Cerebellar cortex (tissue), 1 donor: ENCODE measurements at regions not wholly inside any gene's neighbourhood (a gene's known extent, or its start where the extent isn't known, plus 50 kb on each side); places are given as distances from the start of the nearest gene placed in this dataset.

Experiments used
- DNase-seq: peaks from one replicate; pipeline ENCODE4 v3.0.0-alpha.2; 2015; ENCODE audit warnings: low spot score

DNA sequence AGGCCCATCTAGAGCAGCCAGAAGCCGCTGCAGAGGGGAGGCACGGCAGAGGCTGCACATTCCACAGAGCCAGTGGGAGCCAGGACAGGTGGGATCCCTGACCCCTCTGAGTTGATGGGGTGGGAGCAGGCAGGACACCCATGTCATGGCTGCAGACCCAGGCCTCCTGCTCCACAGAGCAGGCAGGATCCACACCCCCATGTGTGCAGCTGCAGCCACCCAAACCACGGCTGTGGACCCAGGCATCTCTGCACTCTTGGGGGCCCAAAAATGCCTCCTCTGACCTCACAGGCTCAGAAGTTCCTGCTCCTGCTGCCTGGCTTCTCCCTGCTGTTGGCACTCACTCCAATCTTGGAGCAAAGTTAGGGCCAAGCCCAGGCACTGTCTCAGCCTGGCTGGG is 112.3 kb upstream of the TMEM18 start:
- no peak for DNase-seq

DNA sequence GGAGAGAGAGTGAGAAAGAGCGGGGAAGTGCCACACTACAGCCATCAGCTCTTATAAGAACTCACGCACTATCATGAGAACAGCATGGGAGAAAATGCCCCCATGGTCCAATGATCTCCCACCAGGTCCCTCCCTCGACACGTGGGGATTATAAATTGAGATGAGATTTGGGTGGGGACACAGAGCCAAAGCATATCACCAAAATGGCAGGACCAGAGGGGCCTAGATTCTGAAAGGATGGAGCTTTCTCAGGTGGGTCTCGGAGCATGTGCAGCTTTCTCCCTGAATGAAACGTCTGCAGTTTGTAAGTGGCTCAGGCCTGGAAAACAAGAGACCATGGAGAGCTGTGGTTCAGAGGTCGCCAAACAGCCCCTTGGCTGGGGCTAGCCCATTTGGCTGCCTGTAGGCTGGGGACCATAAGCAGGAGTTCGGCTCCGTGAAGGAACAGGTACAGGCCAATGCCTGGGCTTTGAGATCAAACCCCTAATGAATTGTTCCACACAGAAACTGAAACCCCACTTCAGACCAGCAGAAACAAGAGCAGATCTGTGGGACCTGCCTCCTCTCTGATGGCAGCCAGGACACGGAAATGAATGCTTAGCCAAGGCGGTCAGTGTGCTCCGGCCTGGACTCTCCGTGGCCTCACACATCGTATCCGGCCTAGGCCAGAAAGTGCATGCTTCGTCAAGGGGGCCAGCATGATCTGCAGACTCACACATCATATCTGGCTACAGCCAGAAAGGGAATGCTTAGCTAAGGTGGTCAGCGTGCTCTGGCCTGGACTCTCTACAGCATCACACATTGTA is 111.2 kb upstream of the TMEM18 start:
- no peak for DNase-seq

DNA sequence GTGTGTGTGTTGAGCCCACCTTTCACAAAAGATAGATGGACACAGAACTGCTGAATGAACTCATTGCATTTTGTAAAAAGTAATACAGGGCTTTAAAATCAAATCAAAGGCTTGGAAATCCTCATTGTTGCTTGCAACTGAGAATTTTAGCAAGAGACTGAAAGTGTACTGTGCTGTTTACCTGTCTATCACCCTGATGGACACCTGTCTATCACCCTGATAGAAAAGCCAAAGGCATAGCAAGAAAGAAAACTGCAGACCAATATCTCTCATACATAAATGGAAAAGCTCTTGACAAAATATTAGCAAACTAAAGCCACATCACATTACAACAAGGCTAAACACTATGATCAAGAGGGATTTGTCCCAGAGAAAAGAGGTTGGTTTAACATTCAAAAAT is 107.5 kb upstream of the TMEM18 start:
- no peak for DNase-seq

DNA sequence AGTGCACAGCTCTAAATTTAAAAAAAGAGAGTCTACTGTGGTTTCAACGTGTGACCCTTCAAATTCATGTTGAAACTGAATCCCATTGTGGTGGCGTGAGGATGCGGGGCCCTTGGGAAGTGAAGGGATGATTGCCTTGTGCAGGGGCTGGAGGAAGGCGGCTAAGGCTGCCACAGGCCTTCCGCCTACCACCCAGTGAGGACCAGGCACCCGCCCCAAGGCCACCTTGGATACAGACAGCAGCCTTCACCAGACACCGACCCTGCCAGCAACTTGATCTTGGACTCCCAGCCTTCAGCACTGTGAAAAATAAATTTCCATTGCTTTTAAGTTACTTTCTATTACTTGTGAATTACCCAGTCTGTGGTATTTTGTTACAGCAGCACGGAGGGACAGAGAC is 103.4 kb upstream of the TMEM18 start:
- no peak for DNase-seq

DNA sequence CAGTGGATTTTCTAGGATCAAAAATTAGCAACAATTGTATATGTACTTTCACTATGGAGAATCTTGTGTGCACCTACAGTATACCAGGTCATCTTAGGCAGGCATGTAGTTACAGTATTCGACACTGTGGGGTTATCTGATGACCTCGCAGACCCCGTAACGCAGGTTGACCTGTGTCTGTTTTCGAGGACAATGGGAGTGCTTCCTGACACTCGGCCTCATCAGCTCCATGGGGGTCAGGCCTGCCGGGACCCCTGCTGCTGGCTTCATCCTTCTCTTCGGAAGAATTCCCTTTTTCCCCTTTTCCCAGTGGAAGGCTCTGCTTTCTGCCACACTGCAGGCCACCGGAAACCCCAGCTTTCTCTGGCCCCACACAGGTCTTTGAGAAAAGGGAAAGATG is 102.8 kb upstream of the TMEM18 start:
- DNase-seq: no peak

DNA sequence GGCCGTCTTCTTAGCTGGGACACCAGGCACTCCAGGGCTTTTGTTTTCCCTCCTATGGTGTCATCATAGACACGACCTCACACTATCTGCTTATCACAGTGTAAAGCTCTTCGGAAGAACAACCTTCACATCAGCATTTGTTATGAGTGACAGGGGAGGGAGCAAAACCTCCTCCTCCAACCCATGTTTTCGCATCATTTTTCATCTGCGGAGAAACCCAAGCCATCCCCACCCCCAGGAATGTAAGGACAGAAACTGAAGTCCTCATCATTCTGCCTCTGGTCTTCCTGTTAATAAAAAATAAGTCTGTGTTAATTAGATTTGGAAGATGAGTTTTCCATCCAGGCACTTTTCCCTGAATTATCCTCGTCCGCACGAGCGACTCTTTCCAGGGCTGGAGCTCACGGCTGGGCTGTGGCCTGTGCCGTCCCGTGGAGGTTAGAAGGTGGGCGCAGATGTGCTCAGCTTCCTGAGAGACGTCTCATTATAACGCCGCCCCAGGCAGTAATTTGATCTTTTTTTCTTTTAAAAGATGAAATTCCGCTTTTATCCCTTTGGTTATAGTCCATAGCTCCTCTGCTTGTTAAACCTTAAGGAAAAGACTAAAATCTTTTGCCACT is 101.6 kb upstream of the TMEM18 start:
- no peak for DNase-seq

DNA sequence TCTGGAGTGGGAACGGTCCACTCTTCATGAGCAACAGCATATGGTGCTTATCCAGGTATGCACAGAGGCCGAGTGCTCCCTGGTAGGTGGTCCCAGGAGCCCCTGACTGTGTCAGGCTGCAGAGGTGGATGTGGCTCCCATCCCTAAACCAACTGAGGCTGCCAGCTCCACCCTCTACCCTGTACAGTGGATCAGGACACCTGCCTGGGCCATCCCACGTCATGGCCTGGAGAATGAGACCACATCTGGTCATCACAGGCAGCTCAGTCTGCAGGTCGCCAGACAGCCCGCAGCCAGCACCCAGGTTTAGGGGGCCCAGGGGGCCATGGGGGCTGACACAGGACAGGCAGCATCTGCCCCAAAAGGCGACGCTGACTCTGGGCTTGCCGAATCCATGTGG is 100.3 kb upstream of the TMEM18 start:
- DNase-seq: no peak

DNA sequence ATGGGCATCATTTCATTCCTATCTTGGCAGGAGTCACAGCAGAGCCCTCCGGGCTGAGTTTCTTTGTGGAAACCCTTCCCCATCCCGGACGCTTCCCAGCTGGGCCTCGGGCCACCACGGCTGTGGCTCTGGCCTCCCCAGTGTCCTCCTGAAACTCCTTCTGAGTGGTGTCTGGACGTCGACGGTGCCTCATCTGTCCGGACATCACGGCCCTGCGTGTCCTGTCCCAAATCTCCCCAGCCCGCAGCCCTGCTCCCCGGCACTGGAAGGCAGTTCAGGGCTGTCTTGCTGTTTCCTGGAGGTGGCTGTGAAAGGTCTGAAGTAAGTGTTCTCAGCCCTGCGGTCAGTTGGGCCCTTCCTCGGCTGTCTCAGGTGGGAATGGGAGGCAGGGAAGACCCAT is 99.8 kb upstream of the TMEM18 start:
- DNase-seq: no peak

DNA sequence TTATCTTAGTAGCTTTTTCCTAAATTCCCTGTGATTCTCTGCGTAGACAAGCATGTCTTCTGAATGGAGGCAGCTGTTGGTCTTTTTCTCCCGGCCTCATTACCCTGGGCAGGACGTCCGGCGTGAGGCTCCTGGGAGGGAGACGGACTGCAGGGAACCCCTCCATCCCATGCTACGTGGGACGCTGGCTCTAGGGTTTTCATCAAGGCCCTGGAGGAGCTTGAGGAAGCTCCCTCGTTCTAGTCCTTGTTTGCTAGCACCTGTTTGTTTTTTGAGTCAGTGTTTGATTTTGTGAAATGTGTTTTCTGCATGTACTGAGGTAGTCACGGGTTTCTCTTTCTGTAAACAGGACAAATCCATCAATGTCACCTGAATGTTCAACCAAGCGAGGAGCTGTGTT is 99.3 kb upstream of the TMEM18 start:
- no peak for DNase-seq

DNA sequence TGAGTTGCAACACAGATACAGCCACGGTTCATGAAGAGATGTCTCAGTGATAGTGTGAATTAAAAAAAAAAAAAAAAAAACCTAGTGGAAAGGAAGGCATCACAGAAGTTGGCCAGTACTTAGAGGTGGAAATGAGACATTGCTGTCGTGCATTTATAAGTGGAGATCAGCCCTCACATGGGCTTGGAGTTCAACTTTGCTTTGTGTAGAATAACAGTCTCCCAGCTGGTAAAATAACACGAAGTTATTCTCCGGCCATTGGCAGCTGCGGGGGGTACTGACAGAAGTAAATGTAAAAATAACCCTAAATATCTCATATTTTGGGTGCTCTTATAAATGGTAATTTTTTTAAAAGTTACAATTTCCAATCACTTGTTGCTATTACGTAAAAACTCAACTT is 98.8 kb upstream of the TMEM18 start:
- DNase-seq: no peak

DNA sequence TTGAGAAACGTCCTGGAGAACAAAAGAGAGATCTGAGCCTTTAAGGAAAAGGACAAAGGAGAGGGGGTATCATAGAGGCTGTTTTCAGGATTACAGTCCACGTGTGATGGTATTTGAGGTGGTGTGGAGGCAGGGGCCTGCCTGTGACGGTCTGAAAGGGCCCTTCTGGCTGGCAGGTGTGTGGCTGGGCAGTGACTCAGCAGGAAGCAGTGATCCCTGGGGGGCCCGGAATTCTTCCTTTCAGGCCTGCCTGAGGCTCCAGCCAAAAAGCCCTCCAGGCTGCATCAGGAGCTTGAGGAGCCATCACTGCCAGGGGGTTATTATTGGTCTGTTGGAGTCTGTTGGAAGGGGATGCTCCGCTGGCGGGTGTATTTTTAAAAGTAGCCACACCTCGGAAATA is 97.2 kb upstream of the TMEM18 start:
- DNase-seq: no peak

DNA sequence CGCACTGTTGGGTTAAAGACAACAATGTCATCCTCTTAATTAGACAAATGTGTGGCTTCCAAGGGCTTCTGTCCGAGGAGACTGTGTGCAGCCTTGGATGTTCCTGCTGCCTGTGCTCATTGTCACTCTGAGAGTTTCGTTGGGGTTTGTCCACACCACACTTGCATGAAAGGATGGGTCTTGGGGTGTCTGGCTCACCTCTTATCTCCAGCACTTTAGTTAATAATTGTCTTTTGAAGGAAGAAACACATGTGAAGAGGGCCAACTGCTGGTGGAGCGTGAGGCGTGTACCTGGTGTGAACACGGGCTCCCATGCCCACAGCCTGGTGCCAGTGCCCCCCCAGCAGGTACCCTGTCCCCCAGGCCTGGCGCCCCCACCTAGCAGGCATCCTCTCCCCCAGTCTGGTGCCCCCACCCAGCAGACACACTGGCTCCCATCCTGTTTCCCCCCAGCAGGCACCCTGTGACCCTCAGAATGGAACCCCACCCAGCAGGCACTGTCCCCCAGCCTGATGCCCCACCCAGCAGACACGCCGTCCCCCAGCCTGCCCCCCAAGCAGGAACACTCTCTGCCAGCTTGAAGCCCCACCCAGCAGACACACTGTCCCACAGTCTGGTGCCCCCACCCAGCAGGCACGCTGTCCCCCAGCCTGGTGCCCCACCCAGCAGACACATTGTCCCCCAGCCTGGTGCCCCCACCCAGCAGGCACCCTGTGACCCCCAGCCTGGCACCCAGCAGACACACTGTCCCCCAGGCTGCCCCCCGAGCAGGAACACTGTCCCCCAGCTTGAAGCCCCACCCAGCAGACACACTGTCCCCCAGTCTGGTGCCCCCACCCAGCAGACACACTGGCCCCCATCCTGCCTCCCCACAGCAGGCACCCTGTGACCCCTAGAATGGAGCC is 96.3 kb upstream of the TMEM18 start:
- no peak for DNase-seq

DNA sequence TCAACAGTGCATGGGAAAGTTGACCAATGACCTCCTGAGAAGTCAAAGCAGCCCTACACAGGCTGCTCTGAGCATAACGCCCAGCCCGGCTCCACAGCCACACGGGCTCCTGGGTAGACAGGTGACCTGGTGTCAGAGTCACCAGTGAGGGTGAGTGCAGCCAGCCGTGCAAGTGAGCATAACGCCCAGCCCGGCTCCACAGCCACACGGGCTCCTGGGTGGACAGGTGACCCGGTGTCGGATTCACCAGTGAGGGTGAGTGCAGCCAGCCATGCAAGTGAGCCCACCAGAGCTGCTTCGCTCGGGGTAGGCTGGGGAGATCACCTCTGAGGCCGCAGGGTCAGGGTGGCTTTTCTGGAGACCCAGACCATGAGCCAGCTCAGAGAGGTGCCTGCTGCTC is 94.3 kb upstream of the TMEM18 start:
- no peak for DNase-seq

DNA sequence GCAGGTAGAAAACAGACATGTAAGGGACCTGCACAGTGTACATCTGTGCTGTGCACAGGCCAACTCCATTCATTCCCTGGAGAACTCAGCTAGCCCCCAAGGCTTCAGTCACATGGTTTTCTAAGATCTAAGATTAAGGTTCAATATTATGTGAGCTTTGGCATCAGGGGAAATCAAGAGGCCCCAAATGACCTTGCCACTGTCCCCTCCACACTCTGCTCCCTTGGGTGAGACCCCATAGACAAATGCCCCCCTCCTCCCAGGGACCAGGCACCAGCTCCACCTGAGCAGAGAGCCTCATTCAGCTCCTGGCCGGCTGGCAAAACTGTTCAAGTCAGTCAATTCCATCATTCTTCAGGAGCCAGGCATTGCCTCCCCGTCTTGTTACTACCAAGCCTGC is 93.6 kb upstream of the TMEM18 start:
- DNase-seq: no peak

DNA sequence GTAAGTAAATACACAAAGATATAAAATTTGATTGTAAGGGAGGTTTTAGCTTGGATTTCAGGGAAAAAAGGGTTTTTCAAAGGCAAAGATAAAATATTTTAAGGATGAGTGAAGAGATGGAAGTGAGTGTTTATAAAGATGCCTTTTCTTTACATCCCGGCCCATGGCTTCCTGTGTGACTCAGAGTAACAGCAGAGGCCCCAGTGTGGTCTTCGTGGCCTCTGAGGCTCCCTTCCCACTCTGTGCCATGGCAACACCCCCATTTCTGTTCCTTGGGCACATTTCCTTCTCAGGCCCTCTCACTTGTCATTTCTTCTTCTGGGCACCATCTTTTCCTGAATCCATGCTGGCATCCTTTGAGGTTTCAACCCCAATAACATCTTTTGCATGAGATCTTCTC is 92.6 kb upstream of the TMEM18 start:
- DNase-seq: no peak

DNA sequence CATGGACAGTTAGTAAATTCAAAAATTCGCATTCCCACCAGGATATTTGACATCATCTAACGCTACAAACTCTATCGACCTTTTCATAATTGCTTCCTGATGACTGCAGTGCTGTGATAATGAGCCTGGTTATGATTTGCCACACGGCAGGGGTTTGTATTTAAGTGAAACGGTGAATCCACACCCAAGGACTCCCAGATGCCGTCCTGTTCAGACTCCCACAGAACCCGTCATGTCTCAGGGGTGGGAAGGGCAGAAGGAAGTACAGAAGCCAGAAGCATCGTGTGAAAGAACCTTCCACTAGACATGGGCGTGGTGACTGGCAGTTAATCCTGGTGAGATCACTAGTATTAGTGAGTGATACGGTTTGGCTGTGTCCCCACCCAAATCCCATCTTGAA is 91.2 kb upstream of the TMEM18 start:
- DNase-seq: no peak

DNA sequence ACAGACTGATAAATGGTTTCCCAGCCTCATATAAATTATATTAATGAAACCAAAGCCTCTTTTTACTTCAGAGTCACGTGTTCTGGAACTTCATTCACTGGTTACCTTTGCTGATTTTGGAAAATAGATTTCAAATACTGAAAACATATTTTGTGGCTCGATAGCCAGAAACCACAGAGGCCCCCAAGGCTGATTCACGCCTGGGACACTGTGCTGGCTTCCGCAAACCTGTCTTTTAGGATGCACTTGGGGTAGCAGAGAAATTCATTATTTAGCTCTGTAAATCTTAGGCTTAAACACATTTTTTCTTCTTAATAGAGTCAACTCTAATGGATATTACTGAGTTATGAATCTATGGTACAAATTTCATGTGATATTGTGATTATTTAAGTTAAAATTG is 90.7 kb upstream of the TMEM18 start:
- DNase-seq: no peak

DNA sequence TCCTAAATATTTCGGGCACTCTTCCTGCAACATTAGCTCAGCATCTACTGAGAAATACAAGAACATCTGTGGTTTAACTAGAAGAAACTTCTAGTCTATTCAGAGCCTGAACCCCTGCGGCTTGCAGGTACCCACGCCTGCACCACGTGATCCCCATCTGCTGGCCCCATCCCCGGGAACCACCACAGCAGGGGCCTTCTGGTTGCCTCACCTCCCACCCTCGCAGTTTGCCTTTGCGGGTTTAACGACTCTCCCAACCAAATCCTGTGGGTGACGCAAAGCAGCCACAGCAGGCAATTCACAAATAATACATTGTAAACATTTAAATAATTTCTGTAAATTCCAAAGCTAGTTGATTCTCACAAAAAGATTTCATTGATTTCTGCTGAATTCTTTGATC is 90.2 kb upstream of the TMEM18 start:
- no peak for DNase-seq

DNA sequence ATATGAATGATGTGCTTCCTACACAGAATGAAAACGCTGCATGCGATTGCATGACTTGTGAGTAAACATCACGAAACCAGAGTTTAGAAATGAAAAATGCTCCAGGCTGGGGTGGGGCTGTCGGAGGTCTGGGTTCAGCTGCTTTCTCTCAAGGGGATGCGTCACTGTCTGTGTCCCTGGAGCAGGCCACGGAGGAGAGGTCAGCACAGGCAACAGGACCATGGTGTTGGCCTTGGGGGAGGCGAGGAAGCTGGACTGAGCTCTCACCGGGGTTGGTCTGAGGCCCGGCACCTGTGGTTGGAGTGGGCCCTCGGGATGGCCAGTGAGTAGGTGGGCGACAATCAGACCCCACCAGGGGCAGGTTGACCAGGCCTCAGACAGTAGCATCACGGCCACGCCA is 89.0 kb upstream of the TMEM18 start:
- DNase-seq: no peak

DNA sequence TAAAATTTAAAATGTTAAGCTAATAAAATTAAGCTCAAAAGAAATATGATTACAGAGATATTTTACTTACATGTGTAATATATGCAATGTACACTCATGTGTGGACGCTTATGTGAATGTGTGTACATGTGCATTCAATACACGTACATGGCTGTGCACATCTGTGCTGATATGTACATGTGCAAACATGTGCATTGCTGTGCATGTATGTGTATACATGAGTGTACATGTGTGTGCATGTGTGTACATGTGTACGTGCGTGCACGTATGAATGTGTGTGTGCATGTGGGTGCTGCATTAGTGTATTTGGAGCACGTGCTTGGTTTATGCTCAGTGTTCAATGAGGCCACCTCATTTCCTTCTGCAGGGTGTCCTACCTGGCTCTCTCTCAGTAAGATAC is 88.2 kb upstream of the TMEM18 start:
- no peak for DNase-seq

DNA sequence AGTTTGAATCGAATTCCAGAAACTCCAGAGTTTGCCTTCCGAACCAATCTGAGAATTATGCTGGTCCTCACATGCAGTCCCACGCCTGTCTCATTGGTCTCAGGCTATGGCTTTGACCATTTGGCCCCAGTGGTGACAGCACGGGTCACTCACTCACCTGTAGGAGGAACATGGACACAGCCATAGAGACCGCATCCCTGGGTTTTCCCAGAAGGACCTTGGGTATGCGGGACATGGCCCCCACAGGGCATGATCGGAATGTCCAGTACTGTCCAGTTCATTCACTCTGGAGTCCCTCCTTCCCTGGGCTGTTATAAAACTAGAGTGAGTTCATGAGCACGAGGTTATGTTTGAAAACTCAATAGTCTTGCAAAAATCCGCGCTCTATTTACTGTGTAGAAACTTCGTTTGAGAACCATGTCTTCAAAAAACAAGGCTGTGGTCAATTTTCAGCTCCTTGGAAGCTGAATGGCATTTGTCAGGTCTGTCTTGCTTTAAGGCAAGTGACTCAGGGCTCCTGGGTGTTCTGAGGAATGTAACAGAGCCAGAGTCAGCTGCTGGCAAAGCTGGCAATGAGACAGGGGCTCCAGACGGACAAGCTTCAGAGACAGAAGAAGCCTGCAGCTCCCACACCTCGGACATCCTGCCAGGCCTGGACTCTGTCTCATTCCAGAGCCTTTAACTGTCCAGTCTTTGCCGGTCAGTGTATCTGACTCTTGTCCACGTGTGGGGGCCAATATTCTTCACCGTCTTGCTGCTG is 86.7 kb upstream of the TMEM18 start:
- peak; percentile 89 for DNase-seq

DNA sequence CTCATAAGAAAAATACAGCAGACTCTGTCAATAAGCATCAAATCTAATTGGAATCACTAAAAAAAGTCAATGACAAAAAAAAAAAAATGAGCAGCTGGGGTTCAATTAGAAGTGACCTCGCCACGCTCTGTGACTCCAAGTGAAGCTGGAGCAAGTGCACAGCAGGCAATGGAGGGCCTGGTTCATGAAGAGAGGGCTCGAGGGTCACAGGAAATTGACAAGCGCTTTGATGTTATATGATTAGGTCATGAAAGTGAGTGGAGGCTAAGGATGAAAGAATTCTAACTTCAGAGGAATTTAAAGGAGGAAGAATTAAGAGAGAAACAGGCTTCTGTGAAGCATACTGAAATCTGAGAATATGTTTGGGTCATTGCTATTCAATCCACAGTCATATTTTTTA is 85.4 kb upstream of the TMEM18 start:
- no peak for DNase-seq
